NB4 (cell line): ENCODE measurements at regions not wholly inside any gene's neighbourhood (a gene's known extent, or its start where the extent isn't known, plus 50 kb on each side); places are given as distances from the start of the nearest gene placed in this dataset.

Experiments used
- CTCF ChIP-seq: IDR thresholded peaks from one replicate; pipeline ENCODE4 v1.5.1; 2012; ENCODE audit warnings: low read depth, low read length
- MYC ChIP-seq: IDR thresholded peaks from 2 replicates; pipeline ENCODE4 v1.6.1; 2011; ENCODE audit warnings: low read depth, low read length
- POLR2A ChIP-seq: IDR thresholded peaks from 2 replicates; pipeline ENCODE4 v1.6.1; 2011; ENCODE audit warnings: mild to moderate bottlenecking; ENCODE audit not compliant: insufficient read length; ENCODE audit errors: extremely low read depth

- TF ChIP-seq CTCF (no peak), POLR2A (no peak), MYC (no peak)
These were observed 162.2 kb upstream of the SETMAR start for GRCh38 chr3:4140921-4141320.
